ENCODE measurements at regions not wholly inside any gene's neighbourhood (a gene's known extent, or its start where the extent isn't known, plus 50 kb on each side); places are given as distances from the start of the nearest gene placed in this dataset.

- TF ChIP-seq POLR2A (IDR thresholded peaks at IDR 0.05; ENCODE audit: low read depth) (no peak), POLR2AphosphoS5 (IDR thresholded peaks at IDR 0.05) (no peak), EP300 (IDR thresholded peaks at IDR 0.05) (no peak)
- TF ChIP-seq, protein P1, sequence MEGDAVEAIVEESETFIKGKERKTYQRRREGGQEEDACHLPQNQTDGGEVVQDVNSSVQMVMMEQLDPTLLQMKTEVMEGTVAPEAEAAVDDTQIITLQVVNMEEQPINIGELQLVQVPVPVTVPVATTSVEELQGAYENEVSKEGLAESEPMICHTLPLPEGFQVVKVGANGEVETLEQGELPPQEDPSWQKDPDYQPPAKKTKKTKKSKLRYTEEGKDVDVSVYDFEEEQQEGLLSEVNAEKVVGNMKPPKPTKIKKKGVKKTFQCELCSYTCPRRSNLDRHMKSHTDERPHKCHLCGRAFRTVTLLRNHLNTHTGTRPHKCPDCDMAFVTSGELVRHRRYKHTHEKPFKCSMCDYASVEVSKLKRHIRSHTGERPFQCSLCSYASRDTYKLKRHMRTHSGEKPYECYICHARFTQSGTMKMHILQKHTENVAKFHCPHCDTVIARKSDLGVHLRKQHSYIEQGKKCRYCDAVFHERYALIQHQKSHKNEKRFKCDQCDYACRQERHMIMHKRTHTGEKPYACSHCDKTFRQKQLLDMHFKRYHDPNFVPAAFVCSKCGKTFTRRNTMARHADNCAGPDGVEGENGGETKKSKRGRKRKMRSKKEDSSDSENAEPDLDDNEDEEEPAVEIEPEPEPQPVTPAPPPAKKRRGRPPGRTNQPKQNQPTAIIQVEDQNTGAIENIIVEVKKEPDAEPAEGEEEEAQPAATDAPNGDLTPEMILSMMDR (IDR thresholded peaks at IDR 0.05), result no peak
- Histone ChIP-seq H3K27ac (replicated peaks in 1 of 4) (no peak overlapping the region), H3K36me3 (no peaks in the 10 kb centered on the region), H3K4me3 (no peak overlapping the region), H3K4me1 (peaks cover 0 to 14% (median 5%) of the 10 kb centered on the region in 4 donors), H3K27me3 (no peaks in the 10 kb centered on the region), H3K9me3 (no peaks in the 10 kb centered on the region)
- WGBS, result 64% methylated on average over 2 of the region's 2 CpGs
- intact Hi-C loops (cut with DNase I), result no loop called here
- no peak for DNase-seq (ENCODE audit: extremely low spot score)
These were observed 194.0 kb upstream of the RBBP8 start for GRCh38 chr18:22739061-22739642.

DNA sequence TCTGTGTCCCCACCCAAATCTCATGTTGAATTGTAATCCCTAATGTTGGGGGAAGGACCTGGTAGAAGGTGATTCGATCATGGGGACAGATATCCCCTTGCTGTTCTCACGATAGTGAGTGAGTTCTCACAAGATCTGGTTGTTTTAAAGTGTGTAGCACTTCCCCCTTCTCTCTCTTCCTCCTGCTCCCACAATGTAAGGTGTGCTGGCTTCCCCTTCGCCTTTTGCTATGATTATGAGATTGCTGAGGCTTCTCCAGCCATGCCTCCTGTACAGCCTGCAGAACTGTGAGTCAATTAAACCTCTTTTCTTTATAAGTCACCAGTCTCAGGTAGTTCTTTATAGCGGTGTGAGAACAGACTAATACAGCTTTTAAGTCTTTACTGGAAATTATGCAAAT lies 193.3 kb upstream of the RBBP8 start:
- Histone ChIP-seq H3K4me1 (peaks cover 0 to 14% (median 5%) of the 10 kb centered on the region in 4 donors), H3K27me3 (no peaks in the 10 kb centered on the region), H3K9me3 (peaks cover 0 to 2% (median 0%) of the 10 kb centered on the region in 4 donors), H3K27ac (replicated peaks in 1 of 4) (no peak overlapping the region), H3K36me3 (no peaks in the 10 kb centered on the region), H3K4me3 (no peak overlapping the region)
- DNase-seq (ENCODE audit: extremely low spot score), result no peak
- 63% methylated on average over 4 of the region's 4 CpGs for WGBS
- TF ChIP-seq, protein P1 (IDR thresholded peaks at IDR 0.05), result no peak
- no peak for TF ChIP-seq EP300 (IDR thresholded peaks at IDR 0.05)
- no peak for TF ChIP-seq POLR2AphosphoS5 (IDR thresholded peaks at IDR 0.05)
- no peak for TF ChIP-seq POLR2A (IDR thresholded peaks at IDR 0.05; ENCODE audit: low read depth)
- intact Hi-C loops (cut with DNase I), result no loop called here

GRCh38 chr18:22741318-22741717 lies 191.8 kb upstream of the RBBP8 start:
- peaks cover 0 to 14% (median 5%) of the 10 kb centered on the region in 4 donors for H3K4me1 ChIP-seq
- H3K36me3 ChIP-seq, result no peaks in the 10 kb centered on the region
- no peak for TF ChIP-seq POLR2A (IDR thresholded peaks at IDR 0.05; ENCODE audit: low read depth)
- TF ChIP-seq EP300 (IDR thresholded peaks at IDR 0.05), result no peak
- TF ChIP-seq, protein P1 (IDR thresholded peaks at IDR 0.05), result no peak
- TF ChIP-seq POLR2AphosphoS5 (IDR thresholded peaks at IDR 0.05), result no peak
- 71% methylated on average over 3 of the region's 3 CpGs for WGBS
- no peak overlapping the region for H3K4me3 ChIP-seq
- no peak for DNase-seq (ENCODE audit: extremely low spot score)
- H3K27me3 ChIP-seq, result no peaks in the 10 kb centered on the region
- H3K27ac ChIP-seq (replicated peaks in 1 of 4), result no peak overlapping the region
- H3K9me3 ChIP-seq, result peaks cover 0 to 3% (median 0%) of the 10 kb centered on the region in 4 donors
- intact Hi-C loops (cut with DNase I), result no loop called here

DNA sequence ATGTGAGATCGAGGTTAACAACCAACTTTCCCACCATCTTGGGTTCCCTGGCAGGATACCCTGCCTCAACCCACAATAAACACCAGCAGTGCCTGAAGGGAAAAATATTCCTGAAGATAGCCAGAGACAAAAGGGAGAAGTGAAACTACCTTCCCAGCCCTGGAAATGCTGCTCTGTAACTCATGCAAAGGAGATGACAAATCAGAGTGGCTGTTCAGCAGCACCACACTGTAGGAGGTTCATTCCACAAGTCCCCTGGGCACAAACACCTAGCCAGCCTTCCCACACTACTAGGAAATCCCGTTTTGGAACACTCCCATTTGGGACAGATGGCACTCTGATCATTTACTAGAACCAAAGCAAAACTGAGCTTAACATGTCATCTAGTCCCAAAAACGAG lies 190.7 kb upstream of the RBBP8 start:
- DNase-seq (ENCODE audit: extremely low spot score), result no peak
- Histone ChIP-seq H3K9me3 (peaks cover 0 to 3% (median 0%) of the 10 kb centered on the region in 4 donors), H3K27me3 (no peaks in the 10 kb centered on the region), H3K4me1 (peaks cover 0 to 14% (median 5%) of the 10 kb centered on the region in 4 donors), H3K27ac (replicated peaks in 1 of 4) (no peak overlapping the region), H3K36me3 (no peaks in the 10 kb centered on the region), H3K4me3 (no peak overlapping the region)
- TF ChIP-seq POLR2AphosphoS5 (IDR thresholded peaks at IDR 0.05), result no peak
- TF ChIP-seq, protein P1 (IDR thresholded peaks at IDR 0.05), result no peak
- TF ChIP-seq POLR2A (IDR thresholded peaks at IDR 0.05; ENCODE audit: low read depth), result no peak
- TF ChIP-seq EP300 (IDR thresholded peaks at IDR 0.05), result no peak
- intact Hi-C loops (cut with DNase I), result no loop called here
- 79% methylated on average over 3 of the region's 3 CpGs for WGBS

DNA sequence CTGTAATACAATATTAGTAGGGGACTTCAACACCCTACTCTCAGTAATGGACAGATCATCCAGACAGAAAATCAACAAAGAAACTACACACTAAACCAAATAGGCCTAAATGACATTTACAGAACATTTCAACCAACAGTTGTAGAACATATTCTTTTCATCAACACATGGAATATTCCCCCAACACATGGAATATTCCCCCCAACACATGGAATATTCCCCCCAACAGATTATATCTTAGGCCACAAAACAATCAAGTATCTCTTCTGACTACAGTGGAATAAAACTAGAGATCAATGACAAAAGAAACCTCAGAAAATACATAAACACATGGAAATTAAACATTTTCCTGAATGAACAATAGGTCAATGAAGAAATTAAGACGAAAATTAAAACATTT lies 187.2 kb upstream of the RBBP8 start:
- DNase-seq (ENCODE audit: extremely low spot score), result no peak
- intact Hi-C loops (cut with DNase I), result no loop called here
- no peak for TF ChIP-seq EP300 (IDR thresholded peaks at IDR 0.05)
- no peaks in the 10 kb centered on the region for H3K27me3 ChIP-seq
- 78% methylated on average over 1 of the region's 1 CpG for WGBS
- H3K36me3 ChIP-seq, result no peaks in the 10 kb centered on the region
- peaks cover 0 to 3% (median 0%) of the 10 kb centered on the region in 4 donors for H3K9me3 ChIP-seq
- H3K27ac ChIP-seq (replicated peaks in 1 of 4), result no peak overlapping the region
- H3K4me3 ChIP-seq, result no peak overlapping the region
- no peaks in the 10 kb centered on the region for H3K4me1 ChIP-seq
